K562 (cell line): ENCODE measurements at regions not wholly inside any gene's neighbourhood (a gene's known extent, or its start where the extent isn't known, plus 50 kb on each side); places are given as distances from the start of the nearest gene placed in this dataset.

Experiments used
- ATAC-seq: fragments of 200-7000 bp; cut with Tn5 transposase; 3 replicates; pipeline ENCODE4 v1.9.1; 2020; ENCODE audit warnings: moderate library complexity
- BruUV-seq: library from RNA; stranded (reverse); fragments of 400-500 nt; replicated peaks from 2 replicates; lab custom pipeline; 2021; lab: Mats Ljungman, UMichigan
- CTCF ChIA-PET: fragments of 300-600 bp; formaldehyde crosslinking; extraction: SDS; loops from one replicate; lab custom pipeline; 2021; ENCODE audit warnings: low intra/inter-chr PET ratio; lab: Yijun Ruan, JAX
- POLR2A ChIA-PET: fragments of 300-600, 350-650 bp; sonication (Branson Sonifier 250); formaldehyde crosslinking; extraction: SDS; loops from one replicate; lab custom pipeline; 2021; ENCODE audit warnings: antibody characterized with exemption, inconsistent platforms; lab: Yijun Ruan, JAX
- DNase-seq, 4 experiments: peaks; one replicate each; pipeline versions ENCODE4 v3.0.0 to v3.0.0-alpha.2; 2011 to 2018; ENCODE audit warnings: low spot score in 3 of 4, mixed read lengths in 3 of 4; ENCODE audit errors: extremely low read depth in 1 of 4
- FAIRE-seq: peaks from 2 replicates; lab custom pipeline; 2011; peaks lifted over from hg19 to GRCh38; lab: Jason Lieb, UNC
- H2AFZ ChIP-seq: 2 replicates; pipeline ENCODE4 v1.6.0; 2011; ENCODE audit warnings: low read depth, low read length, control low read depth, inconsistent platforms
- H3K27ac ChIP-seq: fragments of 200-600 bp; 3 replicates; pipeline ENCODE4 v1.8.0; 2011; ENCODE audit warnings: low read depth, mild to moderate bottlenecking, control low read depth, inconsistent platforms, low read length, moderate library complexity, mixed read lengths; ENCODE audit errors: extremely low read depth
- H3K27me3 ChIP-seq, 2 experiments: fragments of 300-600 bp in 1 of 2; 2 replicates in 1 of 2; 3 replicates in 1 of 2; pipeline versions ENCODE4 v1.6.0 to v1.8.0; 2011; ENCODE audit warnings: inconsistent platforms in 2 of 2, low read length in 2 of 2, mild to moderate bottlenecking in 1 of 2, mixed read lengths in 1 of 2, moderate library complexity in 1 of 2; ENCODE audit not compliant: control insufficient read depth in 2 of 2, insufficient read depth in 2 of 2
- H3K36me3 ChIP-seq: fragments of 300-600 bp; 3 replicates; pipeline ENCODE4 v1.8.0; 2011; ENCODE audit warnings: mild to moderate bottlenecking, low read length, inconsistent platforms; ENCODE audit not compliant: control insufficient read depth, insufficient read depth
- H3K4me1 ChIP-seq, 2 experiments: fragments of 200-600 bp in 1 of 2; replicated peaks in 1 of 2; 2 replicates in 1 of 2; 3 replicates in 1 of 2; pipeline versions ENCODE4 v1.5.1 to v1.8.0; 2011; ENCODE audit warnings: inconsistent platforms in 2 of 2, low read length in 2 of 2, mild to moderate bottlenecking in 1 of 2, mixed read lengths in 1 of 2, moderate library complexity in 1 of 2; ENCODE audit not compliant: control insufficient read depth in 2 of 2, insufficient read depth in 2 of 2
- H3K4me2 ChIP-seq: 2 replicates; pipeline ENCODE4 v1.6.1; 2011; ENCODE audit warnings: low read length, control low read depth, inconsistent platforms, mixed read lengths; ENCODE audit not compliant: insufficient read depth
- H3K4me3 ChIP-seq: fragments of 200-600 bp; sonication (generic), shearing (Covaris generic); 2 replicates; pipeline ENCODE4 v1.5.1; 2016; ENCODE audit warnings: control low read depth, inconsistent platforms
- H3K79me2 ChIP-seq: fragments of 200-600 bp; 3 replicates; pipeline ENCODE4 v1.8.0; 2011; ENCODE audit warnings: low read length, inconsistent platforms; ENCODE audit not compliant: control insufficient read depth, insufficient read depth
- H3K9ac ChIP-seq, 2 experiments: 2 replicates each; pipeline versions ENCODE4 v1.6.0 to v1.6.1; 2011; ENCODE audit warnings: low read depth in 2 of 2, low read length in 2 of 2, control low read depth in 1 of 2, inconsistent platforms in 1 of 2, mild to moderate bottlenecking in 1 of 2, mixed read lengths in 1 of 2; ENCODE audit not compliant: insufficient read depth in 1 of 2
- H3K9me1 ChIP-seq: one replicate; pipeline ENCODE4 v1.6.0; 2011; ENCODE audit warnings: inconsistent platforms, mild to moderate bottlenecking, low read length, moderate library complexity; ENCODE audit not compliant: control insufficient read depth, insufficient read depth
- H3K9me3 ChIP-seq: replicated peaks from 2 replicates; pipeline ENCODE4 v1.5.1; 2011; ENCODE audit warnings: low read depth, low read length, inconsistent platforms; ENCODE audit not compliant: control insufficient read depth, insufficient read depth
- H4K20me1 ChIP-seq: replicated peaks from 2 replicates; pipeline ENCODE4 v1.6.1; 2011; ENCODE audit warnings: low read length, inconsistent platforms, mixed read lengths; ENCODE audit not compliant: control insufficient read depth, insufficient read depth
- ARID2 ChIP-seq: fragments of 450-650 bp; IDR thresholded peaks from 2 replicates; pipeline ENCODE4 v1.6.1; 2017; ENCODE audit warnings: antibody characterized with exemption, mild to moderate bottlenecking
- ASH1L ChIP-seq: fragments of 450-650 bp; IDR thresholded peaks from 2 replicates; pipeline ENCODE4 v1.6.1; 2018; ENCODE audit warnings: borderline replicate concordance, mild to moderate bottlenecking, low read depth; ENCODE audit not compliant: partially characterized antibody
- BMI1 ChIP-seq: fragments of 150-350 bp; IDR thresholded peaks from 2 replicates; pipeline ENCODE4 v1.6.1; 2014; ENCODE audit warnings: low read length
- BRD9 ChIP-seq: fragments of 450-650 bp; IDR thresholded peaks from 2 replicates; pipeline ENCODE4 v1.6.1; 2018; ENCODE audit warnings: low read depth; ENCODE audit not compliant: partially characterized antibody
- CBX1 ChIP-seq: sonication (generic); IDR thresholded peaks from 2 replicates; pipeline ENCODE4 v1.6.1; 2016; ENCODE audit warnings: antibody characterized with exemption, low read depth, mild to moderate bottlenecking
- CTCF ChIP-seq, 3 experiments: IDR thresholded peaks in 2 of 3; conservative IDR thresholded peaks in 1 of 3; 2 replicates each; pipeline ENCODE4 v1.5.1; 2011 to 2012; ENCODE audit warnings: low read length in 3 of 3, mild to moderate bottlenecking in 3 of 3, control low read depth in 2 of 3, improper control_type of control experiment in 1 of 3, inconsistent platforms in 1 of 3, low read depth in 1 of 3, mixed read lengths in 1 of 3, moderate library complexity in 1 of 3; ENCODE audit not compliant: insufficient read depth in 2 of 3
- HNRNPH1 ChIP-seq: fragments of 200-400 bp; formaldehyde crosslinking; optimal IDR thresholded peaks from 2 replicates; pipeline ENCODE3; 2017; ENCODE audit warnings: low read depth, mild to moderate bottlenecking, low read length, moderate library complexity
- MTF1 ChIP-seq: fragments of 250-450 bp; sonication (Bioruptor Pico); IDR thresholded peaks from 2 replicates; pipeline ENCODE4 v1.9.0; 2021; ENCODE audit warnings: moderate library complexity, mild to moderate bottlenecking, inconsistent platforms, borderline replicate concordance
- NCOA1 ChIP-seq: fragments of 450-650 bp; IDR thresholded peaks from 2 replicates; pipeline ENCODE4 v1.6.1; 2016; ENCODE audit warnings: low read depth
- NELFE ChIP-seq: IDR thresholded peaks from 2 replicates; pipeline ENCODE4 v1.6.1; 2011; ENCODE audit warnings: mild to moderate bottlenecking; ENCODE audit not compliant: insufficient read depth, insufficient read length
- PTBP1 ChIP-seq: fragments of 200-400 bp; formaldehyde crosslinking; IDR thresholded peaks from 2 replicates; pipeline ENCODE4 v1.6.1; 2017; ENCODE audit warnings: low read depth, low read length
- ZBTB1 ChIP-seq: sonication (generic); formaldehyde crosslinking; IDR thresholded peaks from 2 replicates; pipeline ENCODE4 v1.8.1; 2023; ENCODE audit warnings: missing genetic modification reagents, low read depth, mild to moderate bottlenecking, borderline replicate concordance
- ZNF134 ChIP-seq: fragments of 250-450 bp; sonication (Bioruptor Pico); conservative IDR thresholded peaks from 2 replicates; pipeline ENCODE4 v1.4.0; 2020
- ZNF23 ChIP-seq: fragments of 250-450 bp; sonication (Bioruptor Pico); IDR thresholded peaks from 2 replicates; pipeline ENCODE4 v1.4.0; 2020; ENCODE audit warnings: mild to moderate bottlenecking
- ZNF316 ChIP-seq: fragments of 450-650 bp; IDR thresholded peaks from 2 replicates; pipeline ENCODE4 v1.6.1; 2016
- WGBS: fragments of 100-300 bp; shearing (Covaris generic); methylation state at CpG from one replicate; pipeline ENCODE4 v1.1.6; 2016; ENCODE audit warnings: low coverage, mixed read lengths; ENCODE audit not compliant: insufficient coverage; ENCODE audit errors: missing lambda C conversion rate; 5-methylcytosine and 5-hydroxymethylcytosine counted together
- in situ Hi-C: fragments of 300-500 bp; cut with MboI; formaldehyde crosslinking; loops from 4 replicates; pipeline ENCODE4 v1.15.0; 2018; ENCODE audit warnings: inconsistent platforms, mixed read lengths
- intact Hi-C: fragments of 100-400 bp; cut with micrococcal nuclease; formaldehyde crosslinking; loops from 2 replicates; pipeline ENCODE4 v1.14.2; 2022

- TF ChIP-seq ZNF23 (CRISPR knock-in tag), result no peak
- TF ChIP-seq ZNF316, result peak; percentile 14; the same call in 1 of the 2 replicates
- TF ChIP-seq, all 486 proteins: peak for 1
- Histone ChIP-seq H3K4me2 (no peak overlapping the region), H3K27ac (no peak overlapping the region), H2AFZ (no peak overlapping the region), H4K20me1 (no peaks in the 10 kb centered on the region), H3K4me1 (no peaks in the 10 kb centered on the region), H3K79me2 (no peaks in the 10 kb centered on the region), H3K36me3 (no peaks in the 10 kb centered on the region), H3K4me3 (no peak overlapping the region), H3K9me1 (no peaks in the 10 kb centered on the region), H3K9me3 (no peaks in the 10 kb centered on the region), H3K9ac (no peak overlapping the region), H3K27me3 (peaks cover 2 to 31% of the 10 kb centered on the region in 2 experiments; a peak in 3 of 5 replicates)
- no peak for ATAC-seq
- CTCF ChIA-PET, result no interaction called here
- POLR2A ChIA-PET, result interaction anchor here (0.6 to 0.8 kb wide), 3 partner anchors 16 to 412 kb away, joined by 3 to 4 read pairs (median 3); no protein-coding TSS in a partner anchor
- no peak for DNase-seq
- WGBS, result 2% methylated on average over 4 of the region's 4 CpGs
- in situ Hi-C loops, result loop anchor here (25.0 kb wide), 1 partner anchor 648 kb away; no protein-coding TSS in a partner anchor
- intact Hi-C loops, result no loop called here
- no TSS peak for BruUV-seq
- no peak for FAIRE-seq
Observed at GRCh38 chr3:44185396-44185915, 56.2 kb upstream of the TOPAZ1 start.

DNA sequence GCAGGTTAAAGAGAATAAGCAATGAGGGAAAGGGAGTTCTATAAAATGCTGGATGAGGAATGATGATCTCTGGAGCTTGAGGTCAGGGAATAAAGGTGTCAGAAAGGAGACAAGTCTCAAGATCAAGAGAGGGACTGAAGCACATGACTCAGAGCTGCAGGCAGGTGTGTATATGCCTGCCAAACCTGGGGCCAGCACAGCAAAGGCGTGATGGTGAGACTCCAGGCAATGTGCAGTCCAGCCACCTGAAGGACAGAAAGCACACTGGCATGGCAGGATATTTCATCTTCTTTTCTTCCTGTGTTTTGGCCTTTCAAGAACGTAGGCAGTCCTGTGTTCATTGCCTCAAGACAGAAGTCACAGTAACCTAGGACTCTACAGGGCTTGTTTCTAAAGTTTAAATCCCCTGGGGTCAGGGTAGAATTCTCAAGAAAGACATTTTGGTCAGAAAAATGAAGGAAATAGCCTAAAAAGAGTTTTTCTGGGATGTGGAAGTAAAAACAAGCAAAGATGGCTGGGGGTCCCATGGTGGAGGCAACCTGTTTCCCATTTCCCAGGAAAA, 55.5 kb upstream of the TOPAZ1 start:
- no peaks in the 10 kb centered on the region for H3K4me1 ChIP-seq
- WGBS, result 5% methylated on average over 2 of the region's 2 CpGs
- H3K9me3 ChIP-seq, result no peaks in the 10 kb centered on the region
- H2AFZ ChIP-seq, result no peak overlapping the region
- DNase-seq (no peak), ATAC-seq (no peak), FAIRE-seq (no peak)
- H3K36me3 ChIP-seq, result no peaks in the 10 kb centered on the region
- no TSS peak for BruUV-seq
- H4K20me1 ChIP-seq, result no peaks in the 10 kb centered on the region
- peak overlapping the region in 1 of 2 experiments; percentile 15; a peak in 1 of 4 replicates for H3K9ac ChIP-seq
- no peak overlapping the region for H3K27ac ChIP-seq
- no peaks in the 10 kb centered on the region for H3K79me2 ChIP-seq
- in situ Hi-C loops (loop anchor here (25.0 kb wide), 1 partner anchor 649 kb away; no protein-coding TSS in a partner anchor), intact Hi-C loops (no loop called here)
- POLR2A ChIA-PET, result interaction anchor here (0.6 to 1.0 kb wide), 3 partner anchors 9 to 413 kb away, joined by 3 to 4 read pairs (median 3); no protein-coding TSS in a partner anchor
- no peak for TF ChIP-seq ZNF134 (CRISPR knock-in tag)
- no peak for TF ChIP-seq PTBP1
- TF ChIP-seq ARID2, result no peak
- no peak for TF ChIP-seq ZBTB1
- TF ChIP-seq BMI1, result no peak
- no peak for TF ChIP-seq MTF1 (CRISPR knock-in tag)
- no peak for TF ChIP-seq ASH1L
- no peak for TF ChIP-seq CTCF (IDR thresholded peaks at IDR 0.05 in 2 of 3, conservative IDR thresholded peaks at IDR 0.05 in 1 of 3; ENCODE audit: insufficient read depth in 2 of 3, low read depth in 1 of 3, low read length in 3 of 3)
- TF ChIP-seq BRD9, result no peak
- TF ChIP-seq HNRNPH1, result no peak
- TF ChIP-seq CBX1, result no peak
- TF ChIP-seq NCOA1, result no peak
- no peak for TF ChIP-seq NELFE
- no peak overlapping the region for H3K4me3 ChIP-seq
- CTCF ChIA-PET, result no interaction called here
- H3K9me1 ChIP-seq, result no peaks in the 10 kb centered on the region
- peaks cover 2 to 32% of the 10 kb centered on the region in 2 experiments; a peak in 3 of 5 replicates for H3K27me3 ChIP-seq
- H3K4me2 ChIP-seq, result no peak overlapping the region
